NCI-H1092 (cell line): ENCODE measurements at regions not wholly inside any gene's neighbourhood (a gene's known extent, or its start where the extent isn't known, plus 50 kb on each side); places are given as distances from the start of the nearest gene placed in this dataset.
"Not testable (repeated sequence)": the region's sequence is repeated elsewhere in the genome, so short reads cannot be mapped to it uniquely, and the experiment has no call there.

ENCODE experiments used
- DNase-seq: peaks from one replicate; lab custom pipeline; 2025; lab: John Stamatoyannopoulos, UW

- no peak for DNase-seq
Observed at GRCh38 chr11:22441831-22442230, 103.7 kb downstream of the SLC17A6 start.

- not testable (repeated sequence) for DNase-seq
Observed at GRCh38 chr11:22435582-22435981, 97.4 kb downstream of the SLC17A6 start.

- DNase-seq, result no peak
Observed at GRCh38 chr11:22433517-22433916, 95.3 kb downstream of the SLC17A6 start.

- DNase-seq, result no peak
Observed at GRCh38 chr11:22433094-22433455, 94.9 kb downstream of the SLC17A6 start.

GRCh38 chr11:22432291-22433093 lies 94.3 kb downstream of the SLC17A6 start:
- peak; percentile 45 for DNase-seq

GRCh38 chr11:22431106-22431505 lies 92.9 kb downstream of the SLC17A6 start:
- peak; percentile 39 for DNase-seq

- no peak for DNase-seq
Observed at GRCh38 chr11:22430639-22431038, 92.5 kb downstream of the SLC17A6 start.

- no peak for DNase-seq
Observed at GRCh38 chr11:22430141-22430541, 92.0 kb downstream of the SLC17A6 start.
